ENCODE measurements at regions not wholly inside any gene's neighbourhood (a gene's known extent, or its start where the extent isn't known, plus 50 kb on each side); places are given as distances from the start of the nearest gene placed in this dataset.

DNA sequence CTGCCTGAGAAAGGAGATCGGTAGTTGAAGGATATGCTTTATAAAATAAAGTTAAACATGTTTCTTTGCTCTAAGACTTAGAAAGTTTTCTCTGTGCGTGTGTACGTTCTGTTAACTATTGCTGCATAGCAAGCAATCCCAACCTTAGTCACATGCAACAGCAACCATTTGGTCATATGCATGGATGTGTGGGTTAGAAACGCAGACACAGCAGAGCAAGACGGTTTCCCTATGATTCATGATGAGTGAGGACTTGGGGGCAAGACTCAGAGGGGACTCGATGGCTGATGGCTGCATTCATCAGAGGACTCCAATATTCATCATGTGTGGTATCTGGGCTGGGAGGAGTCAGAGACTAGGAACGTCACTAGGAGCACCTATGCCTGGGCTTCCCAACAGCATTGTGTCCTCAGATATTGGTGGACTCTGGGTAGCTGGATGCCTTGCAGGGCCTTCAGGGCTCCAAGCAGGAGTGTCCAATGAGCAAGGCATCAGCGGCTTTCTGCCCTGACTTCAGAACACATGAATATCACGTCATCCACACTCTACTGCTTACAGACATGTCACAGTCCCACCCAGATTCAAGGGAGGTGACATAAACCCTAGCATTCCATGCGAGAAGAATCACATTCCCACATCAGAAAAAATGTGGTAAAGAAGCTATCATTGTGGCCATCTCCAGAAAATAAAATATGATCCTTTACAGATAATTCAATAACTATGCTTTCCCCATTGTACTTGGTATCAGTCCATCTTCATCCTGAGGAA lies 731.2 kb downstream of the TNS3 start:
- Histone ChIP-seq H3K27me3 (ENCODE audit: control insufficient read depth in 1 of 2, insufficient read depth in 2 of 2, low read length in 2 of 2) (no peaks in the 10 kb centered on the region), H3K4me3 (ENCODE audit: low read length in 2 of 2) (no peak overlapping the region), H3K27ac (ENCODE audit: low read length) (no peak overlapping the region), H3K9me3 (ENCODE audit: control insufficient read depth in 2 of 2, low read length in 2 of 2) (no peaks in the 10 kb centered on the region), H3K4me1 (ENCODE audit: control insufficient read depth, insufficient read depth, low read length) (peaks cover 3% of the 10 kb centered on the region), H3K9ac (ENCODE audit: low read length in 2 of 2) (no peak overlapping the region), H3K36me3 (ENCODE audit: control insufficient read depth in 2 of 2, insufficient read depth in 2 of 2, low read length in 2 of 2) (no peaks in the 10 kb centered on the region)

DNA sequence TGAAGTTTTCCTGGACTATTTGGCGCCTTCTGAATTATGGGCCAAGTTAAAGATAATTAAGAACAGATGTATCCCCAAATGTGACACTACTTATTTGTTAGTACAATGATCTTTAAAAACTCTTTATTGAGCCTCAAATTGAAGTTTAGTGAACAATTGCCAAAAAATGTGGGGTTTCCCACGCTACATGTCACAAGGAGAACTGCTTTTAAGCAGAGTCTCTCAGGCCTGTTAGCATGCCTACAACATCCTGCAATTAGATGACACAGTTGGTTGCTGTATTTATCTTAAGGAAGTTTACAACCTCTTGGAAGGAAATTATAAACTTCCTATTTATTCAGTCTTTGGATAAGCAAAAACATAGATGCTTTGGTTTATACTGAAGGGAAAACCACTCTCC lies 733.0 kb downstream of the TNS3 start:
- H3K36me3 ChIP-seq (ENCODE audit: control insufficient read depth in 2 of 2, insufficient read depth in 2 of 2, low read length in 2 of 2): no peaks in the 10 kb centered on the region
- no peak overlapping the region for H3K27ac ChIP-seq (ENCODE audit: low read length)
- H3K9ac ChIP-seq (ENCODE audit: low read length in 2 of 2): no peak overlapping the region
- H3K4me1 ChIP-seq (ENCODE audit: control insufficient read depth, insufficient read depth, low read length): peaks cover 3% of the 10 kb centered on the region
- no peaks in the 10 kb centered on the region for H3K9me3 ChIP-seq (ENCODE audit: control insufficient read depth in 2 of 2, low read length in 2 of 2)
- no peaks in the 10 kb centered on the region for H3K27me3 ChIP-seq (ENCODE audit: control insufficient read depth in 1 of 2, insufficient read depth in 2 of 2, low read length in 2 of 2)
- no peak overlapping the region for H3K4me3 ChIP-seq (ENCODE audit: low read length in 2 of 2)

DNA sequence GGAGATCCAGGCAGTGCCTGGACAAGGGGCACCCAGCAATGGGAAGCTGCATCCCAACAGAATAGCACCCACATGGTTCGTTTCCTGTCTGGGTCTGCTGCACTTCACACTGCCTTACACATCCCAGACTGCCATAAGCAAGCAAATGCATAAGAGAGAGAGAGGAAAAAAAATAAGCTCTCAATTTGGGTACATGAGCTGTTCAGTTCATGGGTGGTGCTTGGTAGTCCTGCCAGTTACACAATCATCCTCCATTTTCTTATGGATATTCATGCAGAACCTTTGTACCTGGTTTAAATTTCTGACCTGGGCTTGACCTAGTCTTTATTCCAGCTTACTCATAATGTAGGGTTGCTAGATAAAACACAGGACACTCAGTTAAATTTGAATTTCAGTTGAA lies 733.6 kb downstream of the TNS3 start:
- Histone ChIP-seq H3K9ac (ENCODE audit: low read length in 2 of 2) (no peak overlapping the region), H3K27ac (ENCODE audit: low read length) (no peak overlapping the region), H3K4me1 (ENCODE audit: control insufficient read depth, insufficient read depth, low read length) (no peaks in the 10 kb centered on the region), H3K4me3 (ENCODE audit: low read length in 2 of 2) (no peak overlapping the region), H3K27me3 (ENCODE audit: control insufficient read depth in 1 of 2, insufficient read depth in 2 of 2, low read length in 2 of 2) (no peaks in the 10 kb centered on the region), H3K9me3 (ENCODE audit: control insufficient read depth in 2 of 2, low read length in 2 of 2) (no peaks in the 10 kb centered on the region), H3K36me3 (ENCODE audit: control insufficient read depth in 2 of 2, insufficient read depth in 2 of 2, low read length in 2 of 2) (no peaks in the 10 kb centered on the region)

DNA sequence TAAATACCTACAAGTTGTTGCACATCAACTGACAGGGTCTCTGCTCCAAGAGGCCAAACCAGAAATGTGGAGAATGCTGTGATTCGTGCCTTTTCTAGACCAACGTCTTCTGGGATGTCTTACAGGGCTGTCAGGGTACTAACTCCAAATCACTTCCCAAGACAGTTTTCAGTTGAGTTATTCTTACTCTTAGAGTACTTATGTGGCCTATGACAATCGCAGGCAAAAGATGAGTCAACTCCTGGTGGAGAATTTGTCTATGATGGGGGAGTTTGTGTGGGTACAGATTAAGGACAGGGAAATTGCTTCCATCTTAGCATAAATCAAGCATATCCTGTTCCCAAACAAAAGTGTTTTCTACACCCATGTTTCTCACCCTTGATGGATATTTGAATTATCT lies 734.8 kb downstream of the TNS3 start:
- no peaks in the 10 kb centered on the region for H3K36me3 ChIP-seq (ENCODE audit: control insufficient read depth in 2 of 2, insufficient read depth in 2 of 2, low read length in 2 of 2)
- H3K4me3 ChIP-seq (ENCODE audit: low read length in 2 of 2): no peak overlapping the region
- H3K27ac ChIP-seq (ENCODE audit: low read length): no peak overlapping the region
- no peaks in the 10 kb centered on the region for H3K9me3 ChIP-seq (ENCODE audit: control insufficient read depth in 2 of 2, low read length in 2 of 2)
- H3K27me3 ChIP-seq (ENCODE audit: control insufficient read depth in 1 of 2, insufficient read depth in 2 of 2, low read length in 2 of 2): no peaks in the 10 kb centered on the region
- no peak overlapping the region for H3K9ac ChIP-seq (ENCODE audit: low read length in 2 of 2)
- no peaks in the 10 kb centered on the region for H3K4me1 ChIP-seq (ENCODE audit: control insufficient read depth, insufficient read depth, low read length)

DNA sequence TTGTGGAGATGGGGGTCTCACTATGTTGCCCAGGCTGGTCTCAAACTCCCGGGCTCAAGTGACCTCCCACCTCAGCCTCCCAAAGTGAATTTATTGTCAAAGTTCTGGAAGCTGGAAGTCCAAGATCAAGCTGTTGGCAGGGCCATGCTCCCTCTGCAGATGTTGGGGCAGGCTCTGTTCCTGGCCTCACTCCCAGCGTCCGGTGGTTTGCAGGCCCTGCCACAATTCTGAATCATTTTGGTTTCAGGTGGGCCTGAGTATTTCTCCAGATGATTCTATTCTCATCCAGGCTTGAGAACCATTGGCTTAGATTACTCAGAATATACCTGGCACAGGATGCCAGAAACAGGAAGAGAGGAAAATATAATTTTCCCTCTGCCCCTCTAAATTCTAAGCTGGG lies 737.4 kb downstream of the TNS3 start:
- Histone ChIP-seq H3K9me3 (ENCODE audit: control insufficient read depth in 2 of 2, low read length in 2 of 2) (no peaks in the 10 kb centered on the region), H3K9ac (ENCODE audit: low read length in 2 of 2) (no peak overlapping the region), H3K27ac (ENCODE audit: low read length) (no peak overlapping the region), H3K36me3 (ENCODE audit: control insufficient read depth in 2 of 2, insufficient read depth in 2 of 2, low read length in 2 of 2) (no peaks in the 10 kb centered on the region), H3K27me3 (ENCODE audit: control insufficient read depth in 1 of 2, insufficient read depth in 2 of 2, low read length in 2 of 2) (no peaks in the 10 kb centered on the region), H3K4me3 (ENCODE audit: low read length in 2 of 2) (no peak overlapping the region), H3K4me1 (ENCODE audit: control insufficient read depth, insufficient read depth, low read length) (no peaks in the 10 kb centered on the region)

DNA sequence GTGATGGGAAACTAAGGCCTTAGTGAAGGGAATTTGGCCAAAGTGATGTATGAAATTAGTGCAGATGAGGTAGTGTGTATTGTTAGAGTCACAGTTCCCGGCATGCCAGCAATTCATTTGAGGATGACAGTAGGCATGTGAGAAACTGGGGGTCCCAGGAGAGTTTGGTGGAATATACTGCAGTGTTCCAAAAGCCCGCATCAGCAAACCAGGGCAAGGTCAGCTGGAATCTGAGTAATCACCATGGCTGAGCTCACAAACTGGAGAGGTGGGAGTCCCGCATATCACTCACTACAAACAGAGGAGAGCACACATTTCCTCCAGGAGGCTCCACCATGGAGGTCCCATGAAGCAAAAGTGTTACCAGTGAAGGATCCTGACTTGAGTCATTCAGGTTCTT lies 740.7 kb downstream of the TNS3 start:
- H3K36me3 ChIP-seq (ENCODE audit: control insufficient read depth in 2 of 2, insufficient read depth in 2 of 2, low read length in 2 of 2): no peaks in the 10 kb centered on the region

DNA sequence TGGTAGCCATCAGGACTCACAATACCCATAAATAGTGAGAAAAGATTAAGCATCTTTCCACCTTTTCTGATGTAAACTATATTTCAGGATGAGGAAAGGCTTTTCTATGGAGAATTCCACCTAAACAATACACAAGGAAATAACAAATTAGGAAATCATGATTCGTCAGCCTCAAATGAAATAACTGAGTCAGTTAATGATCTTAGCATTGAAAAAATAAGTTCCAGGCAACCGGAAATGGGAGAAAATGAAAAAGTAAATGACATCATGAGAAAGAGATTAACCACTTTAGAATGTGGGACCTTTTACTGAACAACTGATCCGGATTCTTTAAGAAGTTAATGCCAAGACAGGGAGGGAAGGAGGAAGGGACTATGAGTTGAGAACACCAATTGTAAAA lies 742.3 kb downstream of the TNS3 start:
- Histone ChIP-seq H3K27me3 (ENCODE audit: control insufficient read depth in 1 of 2, insufficient read depth in 2 of 2, low read length in 2 of 2) (no peaks in the 10 kb centered on the region), H3K4me1 (ENCODE audit: control insufficient read depth, insufficient read depth, low read length) (no peaks in the 10 kb centered on the region), H3K9me3 (ENCODE audit: control insufficient read depth in 2 of 2, low read length in 2 of 2) (no peaks in the 10 kb centered on the region), H3K9ac (ENCODE audit: low read length in 2 of 2) (no peak overlapping the region), H3K4me3 (ENCODE audit: low read length in 2 of 2) (no peak overlapping the region), H3K27ac (ENCODE audit: low read length) (no peak overlapping the region), H3K36me3 (ENCODE audit: control insufficient read depth in 2 of 2, insufficient read depth in 2 of 2, low read length in 2 of 2) (no peaks in the 10 kb centered on the region)

More for the DNA sequence above, 740.7 kb downstream of the TNS3 start:
- H3K27ac ChIP-seq (ENCODE audit: low read length): no peak overlapping the region
- H3K4me1 ChIP-seq (ENCODE audit: control insufficient read depth, insufficient read depth, low read length): no peaks in the 10 kb centered on the region
- no peak overlapping the region for H3K9ac ChIP-seq (ENCODE audit: low read length in 2 of 2)
- no peaks in the 10 kb centered on the region for H3K27me3 ChIP-seq (ENCODE audit: control insufficient read depth in 1 of 2, insufficient read depth in 2 of 2, low read length in 2 of 2)
- no peak overlapping the region for H3K4me3 ChIP-seq (ENCODE audit: low read length in 2 of 2)
- H3K9me3 ChIP-seq (ENCODE audit: control insufficient read depth in 2 of 2, low read length in 2 of 2): no peaks in the 10 kb centered on the region

DNA sequence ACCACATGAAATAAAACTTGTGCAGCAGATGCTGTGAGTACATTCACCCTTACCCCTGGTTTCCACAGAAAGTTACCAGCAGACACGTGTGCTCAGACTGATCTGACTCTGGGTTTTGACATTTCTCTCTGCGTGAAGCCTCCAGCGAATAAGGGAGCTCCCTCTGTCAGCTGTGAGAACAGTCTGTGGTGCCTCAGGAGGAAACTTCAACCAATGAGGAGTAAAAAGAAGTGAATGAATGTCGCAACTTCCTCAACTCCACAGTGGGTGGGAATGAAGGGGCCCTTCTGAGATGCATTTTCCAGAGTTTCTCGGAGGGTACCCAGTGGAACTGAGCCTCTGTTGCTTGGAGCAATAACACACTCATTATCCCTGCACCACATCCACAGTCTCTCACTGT lies 743.4 kb downstream of the TNS3 start:
- Histone ChIP-seq H3K27ac (ENCODE audit: low read length) (no peak overlapping the region), H3K9me3 (ENCODE audit: control insufficient read depth in 2 of 2, low read length in 2 of 2) (no peaks in the 10 kb centered on the region), H3K27me3 (ENCODE audit: control insufficient read depth in 1 of 2, insufficient read depth in 2 of 2, low read length in 2 of 2) (no peaks in the 10 kb centered on the region), H3K4me3 (ENCODE audit: low read length in 2 of 2) (no peak overlapping the region), H3K36me3 (ENCODE audit: control insufficient read depth in 2 of 2, insufficient read depth in 2 of 2, low read length in 2 of 2) (no peaks in the 10 kb centered on the region), H3K9ac (ENCODE audit: low read length in 2 of 2) (no peak overlapping the region), H3K4me1 (ENCODE audit: control insufficient read depth, insufficient read depth, low read length) (no peaks in the 10 kb centered on the region)

DNA sequence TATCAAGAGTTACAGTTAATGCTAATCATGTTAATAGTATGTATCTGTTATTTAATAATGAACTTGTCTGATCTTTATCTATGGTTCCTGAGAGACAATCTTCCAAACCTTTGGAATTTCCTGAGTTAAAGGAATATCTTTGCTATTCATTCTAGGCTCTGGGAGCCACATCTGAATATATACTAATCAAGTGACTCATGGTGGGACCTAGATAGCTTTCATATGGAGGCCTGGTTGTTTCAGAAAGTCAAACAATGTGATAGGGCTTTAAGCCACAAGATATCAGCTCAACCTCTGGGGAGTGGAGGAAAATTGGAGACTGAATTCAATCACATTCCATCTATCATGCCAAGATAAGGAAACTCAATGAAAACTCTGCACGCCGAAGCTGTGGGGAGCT lies 746.4 kb downstream of the TNS3 start:
- Histone ChIP-seq H3K27me3 (ENCODE audit: control insufficient read depth in 1 of 2, insufficient read depth in 2 of 2, low read length in 2 of 2) (no peaks in the 10 kb centered on the region), H3K9ac (ENCODE audit: low read length in 2 of 2) (no peak overlapping the region), H3K4me1 (ENCODE audit: control insufficient read depth, insufficient read depth, low read length) (no peaks in the 10 kb centered on the region), H3K36me3 (ENCODE audit: control insufficient read depth in 2 of 2, insufficient read depth in 2 of 2, low read length in 2 of 2) (no peaks in the 10 kb centered on the region), H3K4me3 (ENCODE audit: low read length in 2 of 2) (no peak overlapping the region), H3K9me3 (ENCODE audit: control insufficient read depth in 2 of 2, low read length in 2 of 2) (no peaks in the 10 kb centered on the region), H3K27ac (ENCODE audit: low read length) (no peak overlapping the region)

DNA sequence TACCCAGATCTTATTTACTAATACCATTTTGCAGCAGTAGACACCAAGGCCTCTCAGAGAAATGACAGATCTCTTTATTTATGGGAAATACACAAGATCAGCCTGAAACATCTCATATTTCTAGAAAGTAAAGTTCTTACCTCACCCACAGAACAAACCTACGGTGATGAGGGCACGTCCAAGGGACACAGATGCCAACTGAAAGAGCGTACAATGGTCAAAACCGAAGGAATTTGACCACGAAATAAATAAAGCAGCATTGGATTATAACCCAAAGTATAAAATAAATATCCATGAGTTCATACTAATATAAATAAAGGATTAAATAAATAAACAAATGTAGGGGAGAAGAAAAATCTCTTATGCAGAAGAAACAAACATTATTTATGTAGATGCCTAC lies 747.0 kb downstream of the TNS3 start:
- Histone ChIP-seq H3K27me3 (ENCODE audit: control insufficient read depth in 1 of 2, insufficient read depth in 2 of 2, low read length in 2 of 2) (no peaks in the 10 kb centered on the region), H3K9ac (ENCODE audit: low read length in 2 of 2) (no peak overlapping the region), H3K4me3 (ENCODE audit: low read length in 2 of 2) (no peak overlapping the region), H3K36me3 (ENCODE audit: control insufficient read depth in 2 of 2, insufficient read depth in 2 of 2, low read length in 2 of 2) (no peaks in the 10 kb centered on the region), H3K4me1 (ENCODE audit: control insufficient read depth, insufficient read depth, low read length) (no peaks in the 10 kb centered on the region), H3K9me3 (ENCODE audit: control insufficient read depth in 2 of 2, low read length in 2 of 2) (no peaks in the 10 kb centered on the region), H3K27ac (ENCODE audit: low read length) (no peak overlapping the region)

DNA sequence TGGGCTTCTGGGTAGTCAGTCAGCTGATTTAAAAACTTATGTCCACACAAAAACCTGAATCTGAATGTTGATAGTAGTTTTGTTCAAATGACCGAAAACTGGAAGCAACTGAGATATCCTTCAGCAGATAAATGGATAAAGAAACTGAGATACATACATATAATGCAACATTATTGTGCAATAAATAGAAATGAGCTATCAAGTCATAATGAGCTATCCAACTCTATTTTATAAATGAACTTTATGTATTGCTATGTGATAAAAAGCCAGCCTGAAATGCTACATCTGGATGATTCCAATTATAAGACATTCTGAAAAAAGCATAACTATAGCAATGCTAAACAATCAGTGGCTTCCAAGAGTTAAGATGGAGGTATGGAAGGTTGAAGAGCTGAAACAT lies 748.7 kb downstream of the TNS3 start:
- no peak overlapping the region for H3K4me3 ChIP-seq (ENCODE audit: low read length in 2 of 2)
- no peak overlapping the region for H3K27ac ChIP-seq (ENCODE audit: low read length)
- no peaks in the 10 kb centered on the region for H3K27me3 ChIP-seq (ENCODE audit: control insufficient read depth in 1 of 2, insufficient read depth in 2 of 2, low read length in 2 of 2)
- H3K36me3 ChIP-seq (ENCODE audit: control insufficient read depth in 2 of 2, insufficient read depth in 2 of 2, low read length in 2 of 2): no peaks in the 10 kb centered on the region
- H3K9ac ChIP-seq (ENCODE audit: low read length in 2 of 2): no peak overlapping the region
- H3K9me3 ChIP-seq (ENCODE audit: control insufficient read depth in 2 of 2, low read length in 2 of 2): no peaks in the 10 kb centered on the region
- H3K4me1 ChIP-seq (ENCODE audit: control insufficient read depth, insufficient read depth, low read length): no peaks in the 10 kb centered on the region
